GM12891 (cell line): ENCODE measurements at regions not wholly inside any gene's neighbourhood (a gene's known extent, or its start where the extent isn't known, plus 50 kb on each side); places are given as distances from the start of the nearest gene placed in this dataset.

Experiments used
- DNase-seq: peaks from one replicate; pipeline ENCODE4 v3.0.0; 2011; ENCODE audit warnings: low spot score; ENCODE audit not compliant: insufficient read length
- FAIRE-seq: peaks from 2 replicates; lab custom pipeline; 2011; peaks lifted over from hg19 to GRCh38; lab: Jason Lieb, UNC
- PAX5 ChIP-seq: IDR thresholded peaks from 2 replicates; pipeline ENCODE4 v1.6.1; 2011; ENCODE audit warnings: low read length, moderate library complexity, mild to moderate bottlenecking; ENCODE audit not compliant: insufficient read depth, severe bottlenecking
- POLR2A ChIP-seq: IDR thresholded peaks from 2 replicates; pipeline ENCODE4 v1.6.1; 2011; ENCODE audit warnings: low read depth, low read length, control low read depth
- POLR2AphosphoS5 ChIP-seq: IDR thresholded peaks from 2 replicates; pipeline ENCODE4 v1.6.1; 2011; ENCODE audit warnings: low read depth, low read length, control low read depth
- POU2F2 ChIP-seq: IDR thresholded peaks from 2 replicates; pipeline ENCODE4 v1.6.1; 2011; ENCODE audit warnings: low read depth, mild to moderate bottlenecking, control low read depth, low read length, moderate library complexity
- SPI1 ChIP-seq: IDR thresholded peaks from 2 replicates; pipeline ENCODE4 v1.6.1; 2011; ENCODE audit warnings: low read depth, low read length, control low read depth
- TAF1 ChIP-seq: IDR thresholded peaks from 2 replicates; pipeline ENCODE4 v1.6.1; 2011; ENCODE audit warnings: low read depth, low read length, control low read depth

- DNase-seq = no peak
These were observed 504.0 kb downstream of the RAPGEF2 start for GRCh38 chr4:159606835-159607234.

GRCh38 chr4:159607809-159608208, 504.9 kb downstream of the RAPGEF2 start:
- no peak for DNase-seq
- no peak for FAIRE-seq
- no peak for TF ChIP-seq POU2F2
- no peak for TF ChIP-seq POLR2A
- no peak for TF ChIP-seq PAX5
- no peak for TF ChIP-seq POLR2AphosphoS5
- no peak for TF ChIP-seq TAF1
- TF ChIP-seq SPI1 = no peak

More at GRCh38 chr4:159606835-159607234, 504.0 kb downstream of the RAPGEF2 start:
- no peak for TF ChIP-seq TAF1
- no peak for TF ChIP-seq PAX5
- FAIRE-seq = no peak

- TF ChIP-seq POLR2A (no peak), TAF1 (no peak), PAX5 (no peak), POLR2AphosphoS5 (no peak), SPI1 (no peak), POU2F2 (no peak)
- no peak for FAIRE-seq
- no peak for DNase-seq
These were observed 505.6 kb downstream of the RAPGEF2 start for GRCh38 chr4:159608436-159608835.

- TF ChIP-seq TAF1 = no peak
- no peak for FAIRE-seq
These were observed 529.2 kb downstream of the RAPGEF2 start for GRCh38 chr4:159632031-159632430.

GRCh38 chr4:159639671-159640323, 536.9 kb downstream of the RAPGEF2 start:
- no peak for TF ChIP-seq SPI1
- TF ChIP-seq POLR2A = no peak
- no peak for TF ChIP-seq TAF1
- TF ChIP-seq PAX5 = no peak
- TF ChIP-seq POU2F2 = no peak
- TF ChIP-seq POLR2AphosphoS5 = no peak
- no peak for FAIRE-seq
- DNase-seq = no peak

More at GRCh38 chr4:159632031-159632430, 529.2 kb downstream of the RAPGEF2 start:
- DNase-seq = no peak

- DNase-seq = no peak
- no peak for TF ChIP-seq POLR2AphosphoS5
- no peak for TF ChIP-seq POLR2A
- TF ChIP-seq PAX5 = no peak
- TF ChIP-seq SPI1 = no peak
- no peak for TF ChIP-seq POU2F2
- TF ChIP-seq TAF1 = no peak
- no peak for FAIRE-seq
These were observed 546.4 kb downstream of the RAPGEF2 start for GRCh38 chr4:159649237-159649636.

- no peak for DNase-seq
- no peak for FAIRE-seq
- TF ChIP-seq PAX5 (no peak), POLR2A (no peak), POLR2AphosphoS5 (no peak), POU2F2 (no peak), TAF1 (no peak), SPI1 (no peak)
These were observed 550.0 kb downstream of the RAPGEF2 start for GRCh38 chr4:159652871-159653270.

GRCh38 chr4:159655547-159655946, 552.7 kb downstream of the RAPGEF2 start:
- DNase-seq = no peak
- FAIRE-seq = no peak
- no peak for TF ChIP-seq SPI1
- no peak for TF ChIP-seq POU2F2
- no peak for TF ChIP-seq POLR2AphosphoS5
- no peak for TF ChIP-seq PAX5
- no peak for TF ChIP-seq POLR2A
- no peak for TF ChIP-seq TAF1

- no peak for FAIRE-seq
- no peak for DNase-seq
These were observed 566.2 kb downstream of the RAPGEF2 start for GRCh38 chr4:159669094-159669493.

GRCh38 chr4:159673221-159673620, 570.3 kb downstream of the RAPGEF2 start:
- FAIRE-seq = no peak
- DNase-seq = no peak
- TF ChIP-seq POLR2A (no peak), POLR2AphosphoS5 (no peak), TAF1 (no peak), SPI1 (no peak), PAX5 (no peak), POU2F2 (no peak)

More at GRCh38 chr4:159669094-159669493, 566.2 kb downstream of the RAPGEF2 start:
- no peak for TF ChIP-seq POLR2AphosphoS5
- no peak for TF ChIP-seq POLR2A
- no peak for TF ChIP-seq TAF1
- TF ChIP-seq POU2F2 = no peak
- TF ChIP-seq SPI1 = no peak
- no peak for TF ChIP-seq PAX5

- DNase-seq (no peak), FAIRE-seq (no peak)
- TF ChIP-seq POLR2AphosphoS5 (no peak), SPI1 (no peak), POU2F2 (no peak), PAX5 (no peak), POLR2A (no peak), TAF1 (no peak)
These were observed 571.4 kb downstream of the RAPGEF2 start for GRCh38 chr4:159674241-159674640.
